Pancreas (tissue), 10 donors: ENCODE measurements at regions not wholly inside any gene's neighbourhood (a gene's known extent, or its start where the extent isn't known, plus 50 kb on each side); places are given as distances from the start of the nearest gene placed in this dataset.

Source experiments
- ATAC-seq, 4 donors: fragments of 200-7000 bp; cut with Tn5 transposase; one replicate each; pipeline versions ENCODE4 v1.8.0 to v1.9.1; 2020; ENCODE audit warnings: mild to moderate bottlenecking in 4 of 4, moderate library complexity in 4 of 4
- DNase-seq, 6 donors: peaks; one replicate each; pipeline ENCODE4 v3.0.0-alpha.2; 2020
- FAIRE-seq: peaks from 2 replicates; lab custom pipeline; 2012; peaks lifted over from hg19 to GRCh38; lab: Jason Lieb, UNC
- H3K27ac ChIP-seq, 4 donors: fragments of 200-600 bp; sonication (generic); 1 replicate in 3 of 4; 2 replicates in 1 of 4; pipeline versions ENCODE4 v1.5.0 to v1.8.0; 2020
- H3K27me3 ChIP-seq, 4 donors: fragments of 200-600 bp; one replicate each; pipeline ENCODE4 v1.8.0; 2021
- H3K36me3 ChIP-seq, 3 donors: fragments of 200-600 bp; sonication (generic) in 1 of 3; one replicate each; pipeline versions ENCODE4 v1.5.0 to v1.8.0; 2020 to 2021
- H3K4me1 ChIP-seq, 3 donors: fragments of 200-600 bp; one replicate each; pipeline ENCODE4 v1.8.0; 2021
- H3K4me3 ChIP-seq, 4 donors: fragments of 200-600 bp; sonication (generic) in 2 of 4; one replicate each; pipeline versions ENCODE4 v1.5.0 to v1.8.0; 2020 to 2021
- H3K9me3 ChIP-seq, 4 donors: fragments of 200-600 bp; one replicate each; pipeline ENCODE4 v1.8.0; 2021
- WGBS, 2 donors: extraction: QIAGEN DNeasy Blood & Tissue Kit; methylation state at CpG; one replicate each; pipeline ENCODE4 v1.1.7; 2013; 5-methylcytosine and 5-hydroxymethylcytosine counted together
- intact Hi-C, 3 donors: fragments of 100-400 bp; cut with DNase I; formaldehyde crosslinking; loops; one replicate each; pipeline versions ENCODE4 v1.11.1 to v1.14.2; 2022
- TF ChIP-seq, protein P1 (sequence below), 4 donors: fragments of 200-600 bp; sonication (generic) in 3 of 4; IDR thresholded peaks; one replicate each; pipeline versions ENCODE4 v1.5.0 to v1.8.0; 2021; ENCODE audit warnings: antibody characterized with exemption in 4 of 4
- donor health status: healthy with polysubstance abuse.
- donor health status: DM: no; HTN: no; CAD: no; lungs with moderate emphysema.
- donor health status: DM: no; HTN: no; CAD: no.
- donor health status: control.
- donor health status: control.
- donor health status: Bipolar disorder and iron deficiency.
- donor health status: DM: yes; HTN: yes; CAD: no.
- donor health status: DM: no; HTN: no; CAD: no.
- donor health status: DM: no; HTN: no; CAD: no.
- donor health status: DM: yes; HTN: yes; CAD: no.

DNA sequence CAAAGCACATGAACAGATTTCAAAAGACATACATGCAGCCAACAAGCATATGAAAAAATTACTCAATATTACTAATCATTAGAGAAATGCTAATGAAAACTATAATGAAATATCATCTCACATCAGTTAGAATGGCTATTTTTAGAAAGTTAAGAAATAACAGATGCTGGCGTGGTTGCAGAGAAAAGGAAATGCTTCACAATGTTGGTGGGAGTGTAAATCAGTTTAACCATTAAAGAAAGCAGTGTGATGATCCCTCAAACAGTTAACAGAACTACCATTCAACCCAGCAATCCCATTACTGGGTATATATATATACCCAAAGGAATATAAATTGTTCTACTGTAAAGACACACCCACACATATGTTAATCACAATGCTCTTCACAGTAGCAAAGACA is 117.7 kb upstream of the SETBP1 start:
- H3K27me3 ChIP-seq, result no peaks in the 10 kb centered on the region
- ATAC-seq (no peak), DNase-seq (no peak), FAIRE-seq (no peak)
- intact Hi-C loops, result no loop called here
- H3K9me3 ChIP-seq, result no peaks in the 10 kb centered on the region
- no peak overlapping the region for H3K27ac ChIP-seq
- no peaks in the 10 kb centered on the region for H3K4me1 ChIP-seq
- H3K36me3 ChIP-seq, result no peaks in the 10 kb centered on the region
- WGBS, 2 donors, result 77 to 93% methylated on average over 1 of the region's 1 CpG
- TF ChIP-seq, protein P1, sequence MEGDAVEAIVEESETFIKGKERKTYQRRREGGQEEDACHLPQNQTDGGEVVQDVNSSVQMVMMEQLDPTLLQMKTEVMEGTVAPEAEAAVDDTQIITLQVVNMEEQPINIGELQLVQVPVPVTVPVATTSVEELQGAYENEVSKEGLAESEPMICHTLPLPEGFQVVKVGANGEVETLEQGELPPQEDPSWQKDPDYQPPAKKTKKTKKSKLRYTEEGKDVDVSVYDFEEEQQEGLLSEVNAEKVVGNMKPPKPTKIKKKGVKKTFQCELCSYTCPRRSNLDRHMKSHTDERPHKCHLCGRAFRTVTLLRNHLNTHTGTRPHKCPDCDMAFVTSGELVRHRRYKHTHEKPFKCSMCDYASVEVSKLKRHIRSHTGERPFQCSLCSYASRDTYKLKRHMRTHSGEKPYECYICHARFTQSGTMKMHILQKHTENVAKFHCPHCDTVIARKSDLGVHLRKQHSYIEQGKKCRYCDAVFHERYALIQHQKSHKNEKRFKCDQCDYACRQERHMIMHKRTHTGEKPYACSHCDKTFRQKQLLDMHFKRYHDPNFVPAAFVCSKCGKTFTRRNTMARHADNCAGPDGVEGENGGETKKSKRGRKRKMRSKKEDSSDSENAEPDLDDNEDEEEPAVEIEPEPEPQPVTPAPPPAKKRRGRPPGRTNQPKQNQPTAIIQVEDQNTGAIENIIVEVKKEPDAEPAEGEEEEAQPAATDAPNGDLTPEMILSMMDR (IDR thresholded peaks at IDR 0.05), result no peak
- H3K4me3 ChIP-seq, result no peak overlapping the region

GRCh38 chr18:44564922-44565321 is 115.8 kb upstream of the SETBP1 start:
- Histone ChIP-seq H3K36me3 (no peaks in the 10 kb centered on the region), H3K4me3 (no peak overlapping the region), H3K27ac (no peak overlapping the region), H3K27me3 (no peaks in the 10 kb centered on the region), H3K4me1 (no peaks in the 10 kb centered on the region), H3K9me3 (no peaks in the 10 kb centered on the region)
- DNase-seq, result no peak
- TF ChIP-seq, protein P1 (IDR thresholded peaks at IDR 0.05), result no peak
- FAIRE-seq, result no peak
- no peak for ATAC-seq
- intact Hi-C loops, result no loop called here

DNA sequence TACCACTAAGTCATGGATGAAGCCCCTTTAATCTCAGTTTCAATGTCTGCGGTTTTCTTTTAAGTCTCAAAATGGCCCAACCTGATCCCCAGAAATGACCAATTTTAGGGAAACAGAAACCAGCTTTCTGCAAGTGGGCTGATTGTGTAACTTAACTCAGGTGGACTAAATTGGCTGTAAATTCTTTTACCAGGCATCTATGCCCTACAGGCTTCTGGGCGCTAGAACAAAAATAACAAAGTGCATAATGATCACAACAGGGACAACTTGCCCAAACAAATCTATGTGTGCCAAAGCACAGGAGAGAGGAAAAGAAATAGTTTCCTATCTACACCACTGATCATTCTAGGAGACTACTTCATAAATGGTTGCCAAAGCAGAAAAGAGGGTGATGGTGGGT is 112.3 kb upstream of the SETBP1 start:
- ATAC-seq (no peak), FAIRE-seq (no peak), DNase-seq (no peak)
- no peak overlapping the region for H3K27ac ChIP-seq
- no peak overlapping the region for H3K4me3 ChIP-seq
- intact Hi-C loops, result no loop called here
- no peaks in the 10 kb centered on the region for H3K9me3 ChIP-seq
- TF ChIP-seq, protein P1 (IDR thresholded peaks at IDR 0.05), result no peak
- 91 to 93% methylated on average over 2 of the region's 2 CpGs for WGBS, 2 donors
- H3K4me1 ChIP-seq, result no peaks in the 10 kb centered on the region
- H3K36me3 ChIP-seq, result no peaks in the 10 kb centered on the region
- no peaks in the 10 kb centered on the region for H3K27me3 ChIP-seq

DNA sequence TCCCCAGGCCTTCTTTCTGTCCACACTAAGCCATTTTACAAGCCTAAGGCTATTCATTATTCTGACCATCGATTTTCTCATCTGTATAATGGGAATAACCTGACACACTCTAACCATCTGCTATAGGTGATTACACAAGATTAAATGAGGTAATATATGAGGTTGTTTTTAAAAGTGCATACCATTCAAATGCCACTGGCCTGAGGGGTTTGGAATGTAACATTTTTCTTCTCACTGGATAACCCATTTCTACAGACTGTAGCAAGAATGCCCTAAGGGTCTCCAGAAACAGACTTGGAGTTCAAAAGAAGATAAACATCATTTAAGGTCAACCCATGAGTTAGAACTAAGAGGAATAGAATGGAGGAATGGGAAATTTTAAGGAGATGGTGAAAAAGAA is 111.7 kb upstream of the SETBP1 start:
- Histone ChIP-seq H3K4me3 (no peak overlapping the region), H3K9me3 (no peaks in the 10 kb centered on the region), H3K27me3 (no peaks in the 10 kb centered on the region), H3K27ac (no peak overlapping the region), H3K4me1 (no peaks in the 10 kb centered on the region), H3K36me3 (no peaks in the 10 kb centered on the region)
- ATAC-seq, result no peak
- no peak for FAIRE-seq
- TF ChIP-seq, protein P1 (IDR thresholded peaks at IDR 0.05), result no peak
- WGBS, 2 donors, result 46 to 63% methylated on average over 1 of the region's 1 CpG
- DNase-seq, result no peak
- intact Hi-C loops, result no loop called here

DNA sequence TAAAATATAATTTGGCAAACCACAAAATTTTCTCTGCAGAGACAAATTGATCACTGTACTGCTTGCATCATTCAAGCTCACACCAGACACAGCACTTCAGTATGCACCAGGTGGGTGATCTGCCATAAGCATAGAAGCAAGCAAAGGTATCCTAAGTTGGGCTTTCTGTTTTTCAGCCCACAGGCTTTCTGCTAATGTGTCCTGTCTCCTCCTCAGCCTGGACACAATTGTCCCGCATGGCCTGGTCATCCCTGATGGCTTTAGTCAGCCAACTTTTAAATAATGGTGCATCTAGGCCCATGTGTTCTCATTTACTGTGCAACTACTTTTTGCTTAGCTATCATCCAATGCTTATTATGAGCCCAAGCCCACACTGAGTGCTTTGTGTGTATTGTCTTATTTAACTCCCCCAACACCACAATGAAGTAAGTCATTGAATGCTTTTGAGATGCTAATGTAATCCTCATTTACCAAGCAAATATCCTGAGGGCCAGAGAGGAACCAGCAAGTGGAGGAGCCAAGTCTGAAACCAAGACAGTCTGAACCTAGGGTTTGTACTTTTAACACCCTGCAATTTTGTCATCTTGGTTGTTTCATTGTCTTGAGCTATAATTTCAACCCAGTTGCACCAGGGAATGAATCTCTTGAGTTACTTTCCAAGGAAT is 111.2 kb upstream of the SETBP1 start:
- TF ChIP-seq, protein P1 (IDR thresholded peaks at IDR 0.05), result no peak
- Histone ChIP-seq H3K36me3 (no peaks in the 10 kb centered on the region), H3K27ac (no peak overlapping the region), H3K4me3 (no peak overlapping the region), H3K27me3 (no peaks in the 10 kb centered on the region), H3K4me1 (no peaks in the 10 kb centered on the region), H3K9me3 (no peaks in the 10 kb centered on the region)
- DNase-seq (no peak), FAIRE-seq (no peak), ATAC-seq (no peak)
- intact Hi-C loops, result no loop called here
- WGBS, 2 donors, result 93 to 100% methylated on average over 1 of the region's 1 CpG
